ENCODE measurements at regions not wholly inside any gene's neighbourhood (a gene's known extent, or its start where the extent isn't known, plus 50 kb on each side); places are given as distances from the start of the nearest gene placed in this dataset.
"Not testable (repeated sequence)": the region's sequence is repeated elsewhere in the genome, so short reads cannot be mapped to it uniquely, and the experiment has no call there.

GRCh38 chr13:37510441-37510840 is 88.1 kb downstream of the POSTN start:
- DNase-seq = no peak

- no peak for DNase-seq
Observed at GRCh38 chr13:37505531-37505930, 93.0 kb downstream of the POSTN start.

- no peak for DNase-seq
Observed at GRCh38 chr13:37504251-37504650, 94.3 kb downstream of the POSTN start.

- DNase-seq = no peak
Observed at GRCh38 chr13:37503287-37503686, 95.3 kb downstream of the POSTN start.

DNA sequence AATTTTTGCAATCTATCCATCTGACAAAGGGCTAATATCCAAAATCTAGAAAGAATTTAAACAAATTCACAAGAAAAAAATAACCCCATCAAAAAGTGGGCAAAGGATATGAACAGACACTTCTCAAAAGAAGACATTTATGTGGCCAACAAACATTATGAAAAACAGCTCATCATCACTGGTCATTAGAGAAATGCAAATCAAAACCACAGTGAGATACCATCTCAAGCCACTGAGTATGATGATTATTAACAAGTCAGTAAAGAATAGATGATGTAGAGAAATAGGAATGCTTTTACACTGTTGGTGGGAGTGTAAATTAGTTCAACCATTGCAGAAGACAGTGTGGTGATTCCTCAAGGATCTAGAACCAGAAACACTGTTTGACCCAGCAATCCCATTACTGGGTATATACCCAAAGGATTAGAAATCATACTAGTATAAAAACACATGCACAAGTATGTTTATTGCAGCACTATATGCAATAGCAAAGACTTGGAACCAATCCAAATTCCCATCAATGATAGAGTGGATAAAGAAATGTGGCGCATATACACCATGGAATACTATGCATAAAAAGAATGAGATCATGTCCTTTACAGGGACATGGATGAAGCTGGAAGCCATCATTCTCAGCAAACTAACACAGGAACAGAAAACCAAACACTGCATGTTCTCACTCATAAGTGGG is 96.1 kb downstream of the POSTN start:
- DNase-seq = not testable (repeated sequence)

DNA sequence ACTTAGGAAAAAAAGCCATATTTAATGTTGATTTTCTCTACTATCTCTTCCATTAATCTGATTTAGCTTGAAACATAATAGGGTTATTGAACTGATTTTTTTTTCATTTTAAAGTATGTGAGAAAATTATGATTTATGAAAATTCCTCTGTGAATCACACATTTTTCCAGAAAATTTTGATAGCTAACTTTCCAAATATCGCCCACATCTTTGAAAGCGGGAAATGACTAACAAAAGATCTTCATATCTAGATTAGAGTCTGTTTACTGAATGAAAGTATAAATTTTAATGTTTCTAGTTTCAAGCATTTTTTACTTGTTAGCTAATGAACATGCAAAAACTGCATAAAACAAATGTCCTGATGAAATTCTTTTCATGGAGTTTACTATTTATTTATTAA is 97.4 kb downstream of the POSTN start:
- DNase-seq = no peak

- no peak for DNase-seq
Observed at GRCh38 chr13:37495046-37495445, 103.5 kb downstream of the POSTN start.

DNA sequence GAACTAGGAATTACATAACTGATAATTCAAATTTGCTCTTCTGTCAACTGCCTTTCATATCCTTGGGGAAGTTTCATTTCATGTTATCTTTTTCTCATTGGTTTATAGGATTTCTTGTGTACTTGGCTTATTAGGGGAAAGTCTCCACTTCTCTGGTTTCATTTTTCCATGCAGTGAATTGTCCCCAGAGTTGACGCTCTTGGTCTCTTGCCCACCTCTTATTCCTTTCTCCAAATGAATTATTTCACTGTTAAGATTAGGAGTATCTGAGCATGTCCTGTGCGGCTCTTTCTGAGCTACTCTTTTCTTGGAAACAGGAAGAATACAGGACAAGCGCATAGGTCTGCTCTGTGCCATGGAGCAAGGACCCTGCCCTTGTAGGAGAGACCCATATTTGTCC is 104.8 kb downstream of the POSTN start:
- no peak for DNase-seq

- no peak for DNase-seq
Observed at GRCh38 chr13:37492741-37493514, 105.6 kb downstream of the POSTN start.

- no peak for DNase-seq
Observed at GRCh38 chr13:37492075-37492474, 106.5 kb downstream of the POSTN start.

- DNase-seq = no peak
Observed at GRCh38 chr13:37491661-37492060, 106.9 kb downstream of the POSTN start.

DNA sequence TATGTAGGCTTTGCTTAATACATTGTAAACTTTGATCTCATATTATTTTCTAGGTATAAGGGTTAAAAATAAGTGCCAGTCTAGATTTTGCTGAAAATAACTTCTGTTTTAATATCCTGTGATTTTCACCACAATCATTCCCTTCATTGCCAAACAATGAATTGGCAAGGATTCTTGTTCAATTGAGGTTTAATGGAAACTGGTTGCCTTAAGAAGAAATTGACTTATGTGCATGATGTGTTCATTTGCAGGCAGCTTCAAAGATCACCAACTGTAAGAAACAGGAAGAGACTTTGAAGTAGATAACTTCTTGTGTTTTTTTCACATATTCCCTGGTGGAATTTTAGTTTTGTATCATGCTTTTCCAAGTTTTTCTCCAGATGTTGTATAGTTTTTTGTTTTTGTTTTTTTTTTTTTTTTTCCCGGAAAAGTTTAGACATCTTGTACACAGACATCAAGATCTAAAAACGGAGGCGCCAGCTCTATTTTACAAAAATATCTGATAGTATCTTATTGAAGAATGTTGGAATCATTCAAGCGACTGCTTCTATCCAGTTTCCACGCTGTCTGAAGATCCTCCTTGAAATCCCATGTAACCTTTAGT is 108.3 kb downstream of the POSTN start:
- no peak for DNase-seq

GRCh38 chr13:37488726-37489125 is 109.8 kb downstream of the POSTN start:
- no peak for DNase-seq

DNA sequence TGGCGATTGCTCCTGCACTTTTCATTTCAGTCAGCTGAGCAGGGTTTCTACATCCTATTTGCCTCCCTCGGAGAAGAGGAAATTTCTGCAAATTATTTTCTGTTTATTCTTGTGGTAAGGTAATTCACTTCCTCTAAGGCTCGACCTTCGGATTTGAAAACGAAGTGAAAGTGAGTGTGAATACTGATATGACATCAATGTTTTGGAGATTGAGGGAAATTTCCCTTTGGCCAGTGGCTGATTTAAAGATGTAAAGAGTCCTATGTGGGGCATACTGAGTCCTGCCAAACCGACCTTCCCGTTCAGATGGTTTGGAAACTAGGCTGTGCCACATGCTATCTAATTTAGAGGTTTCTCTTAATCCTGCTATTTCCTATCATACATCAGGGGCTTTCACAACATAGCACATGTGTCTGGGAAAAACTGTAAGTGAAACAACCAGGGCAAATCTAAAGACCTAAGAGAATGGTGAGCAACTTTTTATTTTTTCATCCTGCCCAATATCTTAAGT is 112.3 kb downstream of the POSTN start:
- no peak for DNase-seq

GRCh38 chr13:37485756-37486155 is 112.8 kb downstream of the POSTN start:
- DNase-seq = no peak

GRCh38 chr13:37484056-37484455 is 114.5 kb downstream of the POSTN start:
- no peak for DNase-seq

GRCh38 chr13:37482331-37482730 is 116.2 kb downstream of the POSTN start:
- no peak for DNase-seq

- no peak for DNase-seq
Observed at GRCh38 chr13:37481885-37482227, 116.7 kb downstream of the POSTN start.

DNA sequence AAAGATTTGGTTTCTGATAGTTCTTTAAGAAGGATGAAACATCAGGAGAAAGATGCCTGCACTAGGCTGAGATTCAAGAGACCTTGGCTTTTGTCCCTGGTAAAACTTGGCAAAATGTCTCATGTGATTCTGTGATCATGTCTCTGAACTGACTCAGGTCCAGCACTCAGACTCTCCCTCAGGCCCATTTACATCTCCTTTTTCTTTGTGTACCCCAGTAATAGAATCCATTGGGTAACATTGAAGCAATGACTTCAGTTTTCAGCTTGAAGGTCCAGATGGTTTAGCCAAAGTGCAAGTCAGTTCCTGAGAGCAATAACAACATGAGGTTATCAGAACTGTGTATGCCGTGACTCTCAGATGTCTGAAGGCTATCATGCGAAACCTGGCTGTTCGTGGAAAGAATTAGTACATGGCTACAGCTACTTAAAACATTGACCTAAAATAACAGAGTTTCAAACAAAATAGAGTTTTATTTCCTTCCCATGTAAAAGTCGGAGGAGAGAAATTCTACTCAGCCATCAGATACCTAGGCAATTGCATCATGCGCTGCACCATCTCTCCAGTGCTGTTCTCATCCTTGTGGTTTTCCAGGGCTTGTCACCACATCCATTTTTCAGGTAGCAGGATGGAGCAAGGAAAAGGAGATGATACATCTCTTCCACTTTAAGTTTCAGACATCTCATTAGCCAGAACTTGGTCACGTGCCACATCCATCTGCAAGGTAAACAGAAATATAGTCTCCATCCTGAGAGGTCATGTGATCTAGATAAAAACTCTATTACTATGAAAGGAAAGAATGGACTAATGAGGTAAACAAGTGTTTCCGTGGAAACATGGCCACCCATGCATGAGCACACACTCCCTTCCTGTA is 117.3 kb downstream of the POSTN start:
- DNase-seq = no peak

DNA sequence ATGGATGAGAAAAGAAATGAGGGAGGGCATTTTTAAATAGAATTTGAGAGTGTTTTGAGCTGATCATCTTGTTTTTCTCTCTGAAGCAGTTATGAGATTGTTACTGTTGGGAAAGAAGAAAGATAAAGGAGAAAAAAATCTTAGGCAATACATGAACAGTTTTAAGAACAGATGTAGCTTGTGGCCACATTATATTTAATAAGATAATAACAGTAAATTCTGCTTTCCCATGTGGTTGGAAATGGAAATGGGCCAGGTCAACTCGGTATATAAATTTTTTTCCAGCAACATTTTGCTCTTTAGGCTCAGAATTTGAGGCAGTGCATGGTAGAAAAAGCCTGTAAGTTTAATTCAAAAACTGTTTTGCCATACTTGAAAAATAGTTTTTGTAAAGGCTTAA is 118.7 kb downstream of the POSTN start:
- DNase-seq = no peak

DNA sequence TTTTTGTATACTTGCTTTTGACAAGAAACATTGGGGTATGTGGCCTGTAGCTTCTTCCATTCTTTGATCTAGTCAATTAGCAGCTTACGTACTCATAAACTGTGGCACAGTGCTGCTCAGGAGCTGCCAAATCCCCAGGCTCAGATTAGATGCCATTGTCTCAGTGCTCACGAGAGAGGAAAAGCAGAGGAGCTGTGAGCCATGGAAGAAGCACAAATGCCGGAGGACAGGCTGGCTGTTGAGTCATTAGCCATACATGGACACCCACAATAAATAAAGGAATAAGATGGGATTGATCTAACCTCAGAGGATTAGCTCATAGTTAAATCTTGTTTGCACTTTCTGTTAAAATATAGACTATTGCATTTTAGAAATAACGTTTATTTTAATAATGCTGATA is 121.7 kb downstream of the POSTN start:
- DNase-seq = no peak

DNA sequence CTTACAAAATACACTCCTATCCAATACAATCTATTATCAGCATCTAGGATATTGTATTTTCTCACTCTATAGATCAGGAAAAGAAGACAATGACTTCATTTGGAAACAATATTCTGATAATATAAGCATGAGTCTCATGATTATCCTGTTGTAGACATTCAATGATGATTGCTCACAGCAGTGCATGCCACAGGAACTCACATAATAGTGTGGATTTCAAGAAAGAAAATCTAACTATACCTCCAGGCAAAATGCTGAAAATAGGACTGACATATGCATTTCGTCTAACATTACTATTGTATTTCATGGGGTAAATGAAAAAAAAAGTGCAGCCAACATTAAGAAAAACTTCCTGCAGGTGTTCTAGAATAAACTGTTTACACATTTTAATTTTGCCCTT is 122.6 kb downstream of the POSTN start:
- no peak for DNase-seq

GRCh38 chr13:37475151-37475550 is 123.4 kb downstream of the POSTN start:
- no peak for DNase-seq

All from right forelimb (tissue), 1 donor.